Lower lobe of right lung (tissue), 2 donors: ENCODE measurements at regions not wholly inside any gene's neighbourhood (a gene's known extent, or its start where the extent isn't known, plus 50 kb on each side); places are given as distances from the start of the nearest gene placed in this dataset.
A peak's percentile ranks its signal among the peaks of the same experiment; 100 is the strongest.

Experiments
- ATAC-seq, 2 donors: fragments of 200-7000 bp; cut with Tn5 transposase; one replicate each; pipeline ENCODE4 v1.9.1; 2020 to 2022; ENCODE audit warnings: mild to moderate bottlenecking in 2 of 2, moderate library complexity in 2 of 2
- DNase-seq: peaks from one replicate; pipeline ENCODE4 v3.0.0-alpha.2; 2020
- H3K27ac ChIP-seq: fragments of 200-600 bp; one replicate; pipeline ENCODE4 v1.8.0; 2022
- H3K27me3 ChIP-seq: fragments of 200-600 bp; one replicate; pipeline ENCODE4 v1.8.0; 2022; ENCODE audit warnings: low read depth
- H3K36me3 ChIP-seq: fragments of 200-600 bp; one replicate; pipeline ENCODE4 v1.8.0; 2022; ENCODE audit warnings: mild to moderate bottlenecking
- H3K4me1 ChIP-seq: fragments of 200-600 bp; one replicate; pipeline ENCODE4 v1.8.0; 2022
- H3K4me3 ChIP-seq: fragments of 200-600 bp; one replicate; pipeline ENCODE4 v1.8.0; 2022; ENCODE audit warnings: mild to moderate bottlenecking
- H3K9me3 ChIP-seq: fragments of 200-600 bp; one replicate; pipeline ENCODE4 v1.8.0; 2022
- intact Hi-C: fragments of 100-400 bp; cut with DNase I; formaldehyde crosslinking; loops from one replicate; pipeline ENCODE4 v1.11.0; 2022
- TF ChIP-seq, protein P1 (sequence below): fragments of 200-600 bp; IDR thresholded peaks from one replicate; pipeline ENCODE4 v1.8.0; 2022; ENCODE audit warnings: antibody characterized with exemption, mild to moderate bottlenecking
- donor health status: DM: no; HTN: yes; CAD: no; lungs with severe emphysema.

DNA sequence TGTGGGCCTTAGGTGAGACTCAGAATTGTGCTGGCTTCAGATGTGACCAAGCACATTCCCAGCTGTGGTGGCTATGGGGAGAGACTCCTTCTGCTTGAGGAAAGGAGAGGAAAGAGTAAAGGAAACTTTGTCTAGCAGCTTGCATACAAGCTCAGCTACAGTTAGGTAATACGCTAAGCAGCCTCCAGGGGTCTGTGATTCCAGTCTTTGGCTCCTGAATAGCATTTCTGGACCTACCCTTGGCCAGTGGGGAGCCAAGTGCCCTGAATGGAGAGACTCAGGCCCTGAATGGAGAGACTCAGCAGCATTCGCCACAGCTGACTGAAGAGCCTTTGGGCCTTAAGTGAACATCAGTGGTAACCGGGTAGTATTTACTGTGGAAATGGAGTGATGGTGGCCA is 227.4 kb upstream of the CDH7 start:
- no peaks in the 10 kb centered on the region for H3K9me3 ChIP-seq
- H3K4me1 ChIP-seq: no peaks in the 10 kb centered on the region
- no peaks in the 10 kb centered on the region for H3K27me3 ChIP-seq
- no peak overlapping the region for H3K4me3 ChIP-seq
- no peaks in the 10 kb centered on the region for H3K36me3 ChIP-seq
- TF ChIP-seq, protein P1, sequence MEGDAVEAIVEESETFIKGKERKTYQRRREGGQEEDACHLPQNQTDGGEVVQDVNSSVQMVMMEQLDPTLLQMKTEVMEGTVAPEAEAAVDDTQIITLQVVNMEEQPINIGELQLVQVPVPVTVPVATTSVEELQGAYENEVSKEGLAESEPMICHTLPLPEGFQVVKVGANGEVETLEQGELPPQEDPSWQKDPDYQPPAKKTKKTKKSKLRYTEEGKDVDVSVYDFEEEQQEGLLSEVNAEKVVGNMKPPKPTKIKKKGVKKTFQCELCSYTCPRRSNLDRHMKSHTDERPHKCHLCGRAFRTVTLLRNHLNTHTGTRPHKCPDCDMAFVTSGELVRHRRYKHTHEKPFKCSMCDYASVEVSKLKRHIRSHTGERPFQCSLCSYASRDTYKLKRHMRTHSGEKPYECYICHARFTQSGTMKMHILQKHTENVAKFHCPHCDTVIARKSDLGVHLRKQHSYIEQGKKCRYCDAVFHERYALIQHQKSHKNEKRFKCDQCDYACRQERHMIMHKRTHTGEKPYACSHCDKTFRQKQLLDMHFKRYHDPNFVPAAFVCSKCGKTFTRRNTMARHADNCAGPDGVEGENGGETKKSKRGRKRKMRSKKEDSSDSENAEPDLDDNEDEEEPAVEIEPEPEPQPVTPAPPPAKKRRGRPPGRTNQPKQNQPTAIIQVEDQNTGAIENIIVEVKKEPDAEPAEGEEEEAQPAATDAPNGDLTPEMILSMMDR: no peak
- intact Hi-C loops: no loop called here
- DNase-seq: no peak
- H3K27ac ChIP-seq: no peak overlapping the region
- no peak for ATAC-seq

DNA sequence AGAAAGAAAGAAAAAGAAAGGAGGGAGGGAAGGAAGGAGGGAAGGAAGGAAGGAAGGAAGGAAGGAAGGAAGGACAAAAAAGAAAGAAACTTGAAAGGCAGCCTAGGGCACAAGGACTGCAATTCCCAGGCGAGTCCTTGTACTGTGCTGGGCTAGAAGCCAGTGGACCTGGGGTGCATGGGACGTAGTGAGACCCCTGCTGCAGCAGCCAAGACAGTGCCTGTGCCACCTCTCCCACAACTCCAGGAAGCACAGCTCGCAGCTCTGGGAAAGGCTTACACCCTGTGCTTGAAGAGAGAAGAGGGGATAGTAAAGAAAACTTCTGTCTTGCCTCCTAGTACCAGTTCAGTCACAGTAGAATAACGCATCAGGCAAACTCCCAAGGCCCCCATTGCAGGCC is 227.9 kb upstream of the CDH7 start:
- Histone ChIP-seq H3K4me1 (no peaks in the 10 kb centered on the region), H3K27me3 (no peaks in the 10 kb centered on the region), H3K36me3 (no peaks in the 10 kb centered on the region), H3K9me3 (no peaks in the 10 kb centered on the region), H3K27ac (no peak overlapping the region), H3K4me3 (no peak overlapping the region)
- peak in 1 of 2 donors; percentile 32 for ATAC-seq
- TF ChIP-seq, protein P1: no peak
- intact Hi-C loops: no loop called here
- no peak for DNase-seq

DNA sequence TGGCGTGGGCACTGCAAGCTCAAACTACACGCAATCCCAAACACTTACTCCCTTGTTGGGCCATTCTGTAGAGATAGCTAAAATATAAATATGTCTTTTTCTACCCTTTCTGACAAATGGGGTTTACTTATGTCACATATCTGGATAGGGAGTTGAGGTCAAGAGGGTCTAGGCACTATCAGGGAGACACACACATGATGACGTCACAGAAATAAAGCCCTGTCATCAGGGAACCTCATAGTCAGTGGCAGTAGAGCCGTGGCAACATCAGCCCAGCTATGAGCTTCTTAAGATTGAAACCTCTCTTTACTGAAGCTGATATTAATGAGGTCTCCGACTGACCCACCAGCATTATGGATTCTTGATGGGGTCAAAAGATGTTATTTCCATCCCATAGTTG is 234.6 kb upstream of the CDH7 start:
- Histone ChIP-seq H3K4me1 (no peaks in the 10 kb centered on the region), H3K4me3 (no peak overlapping the region), H3K9me3 (no peaks in the 10 kb centered on the region), H3K27me3 (no peaks in the 10 kb centered on the region), H3K36me3 (no peaks in the 10 kb centered on the region), H3K27ac (no peak overlapping the region)
- TF ChIP-seq, protein P1: no peak
- intact Hi-C loops: no loop called here
- no peak for ATAC-seq
- DNase-seq: no peak

DNA sequence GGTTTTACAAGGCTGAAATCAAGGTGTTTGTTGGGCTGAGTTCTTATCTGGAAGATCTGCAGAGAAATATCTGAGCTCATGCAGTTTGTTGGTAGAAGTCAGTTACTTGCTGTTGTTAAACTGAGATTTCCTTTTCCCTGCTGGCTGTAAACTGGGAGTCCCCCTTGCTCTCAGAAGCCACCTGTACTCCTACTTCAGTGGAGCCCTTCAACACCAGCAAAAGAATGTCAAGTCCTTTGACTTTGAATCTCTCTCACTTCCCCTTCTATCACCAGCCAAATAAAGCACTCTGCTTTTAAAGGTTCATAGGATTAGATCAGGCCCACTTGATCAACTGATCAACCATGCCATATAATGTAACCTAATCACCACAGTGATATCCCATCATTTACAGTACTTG is 252.2 kb upstream of the CDH7 start:
- intact Hi-C loops: no loop called here
- no peaks in the 10 kb centered on the region for H3K36me3 ChIP-seq
- no peak overlapping the region for H3K4me3 ChIP-seq
- no peak for DNase-seq
- H3K27me3 ChIP-seq: no peaks in the 10 kb centered on the region
- no peaks in the 10 kb centered on the region for H3K9me3 ChIP-seq
- H3K4me1 ChIP-seq: no peaks in the 10 kb centered on the region
- TF ChIP-seq, protein P1: no peak
- H3K27ac ChIP-seq: no peak overlapping the region
- no peak for ATAC-seq

DNA sequence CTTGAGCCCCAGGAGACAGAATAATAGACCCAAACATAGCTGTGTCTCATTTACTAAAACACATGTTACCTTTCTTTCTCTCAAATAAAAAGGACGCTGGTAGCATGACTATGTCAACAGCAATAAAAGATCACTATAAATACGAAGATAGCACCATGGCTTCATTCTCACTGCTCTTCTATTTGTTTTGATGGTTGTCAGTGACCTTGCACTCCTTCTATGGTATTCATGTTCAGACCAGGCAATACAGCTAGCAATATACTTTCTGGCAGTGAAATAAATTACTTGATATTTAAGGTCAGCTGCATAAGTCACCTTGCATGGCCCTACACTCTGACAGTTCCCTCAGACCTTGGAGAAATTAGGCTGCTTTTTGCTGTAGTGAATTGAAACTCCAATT is 263.2 kb upstream of the CDH7 start:
- H3K27me3 ChIP-seq: no peaks in the 10 kb centered on the region
- no peak overlapping the region for H3K4me3 ChIP-seq
- H3K9me3 ChIP-seq: no peaks in the 10 kb centered on the region
- no peak overlapping the region for H3K27ac ChIP-seq
- no peak for ATAC-seq
- intact Hi-C loops: no loop called here
- H3K36me3 ChIP-seq: no peaks in the 10 kb centered on the region
- H3K4me1 ChIP-seq: no peaks in the 10 kb centered on the region
- TF ChIP-seq, protein P1: no peak
- no peak for DNase-seq

DNA sequence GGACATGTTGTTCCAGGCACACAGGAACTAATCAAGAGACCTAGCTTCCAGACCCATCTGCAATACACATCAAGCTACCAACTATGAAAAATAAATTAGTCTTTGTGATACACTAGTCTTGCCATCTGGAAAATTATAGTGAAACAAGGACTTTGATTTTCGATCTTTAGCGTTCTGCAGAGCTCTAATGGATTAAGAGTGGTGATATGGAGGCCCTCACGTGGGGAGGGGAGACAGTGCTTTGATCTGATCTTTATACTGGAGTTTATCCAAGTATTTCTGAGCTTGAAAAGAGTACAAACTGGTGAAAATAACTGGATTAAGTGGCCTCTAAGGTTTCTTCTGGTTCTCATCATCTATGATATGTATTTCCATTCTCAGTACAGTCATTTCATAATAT is 273.4 kb upstream of the CDH7 start:
- Histone ChIP-seq H3K4me3 (no peak overlapping the region), H3K9me3 (no peaks in the 10 kb centered on the region), H3K27me3 (no peaks in the 10 kb centered on the region), H3K27ac (no peak overlapping the region), H3K4me1 (no peaks in the 10 kb centered on the region), H3K36me3 (no peaks in the 10 kb centered on the region)
- intact Hi-C loops: no loop called here
- DNase-seq: no peak
- TF ChIP-seq, protein P1: no peak
- ATAC-seq: no peak
